B cell (primary cell): ENCODE measurements at regions not wholly inside any gene's neighbourhood (a gene's known extent, or its start where the extent isn't known, plus 50 kb on each side); places are given as distances from the start of the nearest gene placed in this dataset.

Experiments
- EZH2 ChIP-seq: IDR thresholded peaks from 2 replicates; pipeline ENCODE4 v1.6.1; 2012; ENCODE audit warnings: borderline replicate concordance, low read depth, mild to moderate bottlenecking, moderate library complexity, low read length; ENCODE audit not compliant: insufficient read depth, poor library complexity, severe bottlenecking
- TF ChIP-seq, protein P1 (sequence below): fragments of 200-600 bp; IDR thresholded peaks from one replicate; pipeline ENCODE4 v1.8.0; 2022; ENCODE audit warnings: antibody characterized with exemption, mild to moderate bottlenecking

DNA sequence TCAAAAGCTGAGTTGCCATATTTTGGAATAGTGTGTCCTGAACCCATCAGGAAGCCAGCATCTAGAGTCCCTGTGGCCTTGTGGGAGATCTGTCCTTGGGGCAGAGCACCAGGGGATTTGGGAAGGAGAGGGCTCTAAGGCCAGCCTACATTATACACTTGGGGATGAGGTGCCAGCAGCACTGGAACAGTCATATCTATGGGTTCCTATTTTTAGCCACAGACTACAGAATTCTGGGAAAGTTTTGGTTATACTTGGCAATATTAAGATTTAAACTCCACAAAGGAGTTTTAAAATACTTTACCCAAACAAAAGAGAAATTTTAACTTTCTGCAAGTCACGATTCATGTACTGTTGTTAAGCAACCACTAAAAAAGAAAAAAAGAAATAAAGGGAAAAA lies 405.7 kb upstream of the MMADHC start:
- no peak for TF ChIP-seq EZH2
- TF ChIP-seq, protein P1, sequence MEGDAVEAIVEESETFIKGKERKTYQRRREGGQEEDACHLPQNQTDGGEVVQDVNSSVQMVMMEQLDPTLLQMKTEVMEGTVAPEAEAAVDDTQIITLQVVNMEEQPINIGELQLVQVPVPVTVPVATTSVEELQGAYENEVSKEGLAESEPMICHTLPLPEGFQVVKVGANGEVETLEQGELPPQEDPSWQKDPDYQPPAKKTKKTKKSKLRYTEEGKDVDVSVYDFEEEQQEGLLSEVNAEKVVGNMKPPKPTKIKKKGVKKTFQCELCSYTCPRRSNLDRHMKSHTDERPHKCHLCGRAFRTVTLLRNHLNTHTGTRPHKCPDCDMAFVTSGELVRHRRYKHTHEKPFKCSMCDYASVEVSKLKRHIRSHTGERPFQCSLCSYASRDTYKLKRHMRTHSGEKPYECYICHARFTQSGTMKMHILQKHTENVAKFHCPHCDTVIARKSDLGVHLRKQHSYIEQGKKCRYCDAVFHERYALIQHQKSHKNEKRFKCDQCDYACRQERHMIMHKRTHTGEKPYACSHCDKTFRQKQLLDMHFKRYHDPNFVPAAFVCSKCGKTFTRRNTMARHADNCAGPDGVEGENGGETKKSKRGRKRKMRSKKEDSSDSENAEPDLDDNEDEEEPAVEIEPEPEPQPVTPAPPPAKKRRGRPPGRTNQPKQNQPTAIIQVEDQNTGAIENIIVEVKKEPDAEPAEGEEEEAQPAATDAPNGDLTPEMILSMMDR, result no peak
